Ovary (tissue), 7 donors: ENCODE measurements at regions not wholly inside any gene's neighbourhood (a gene's known extent, or its start where the extent isn't known, plus 50 kb on each side); places are given as distances from the start of the nearest gene placed in this dataset.
"Not testable (repeated sequence)": the region's sequence is repeated elsewhere in the genome, so short reads cannot be mapped to it uniquely, and the experiment has no call there.

ENCODE experiments used
- DNase-seq, 5 donors: peaks; one replicate each; pipeline ENCODE4 v3.0.0-alpha.2; 2019 to 2020
- H3K27ac ChIP-seq, 2 donors: fragments of 200-600 bp; one replicate each; pipeline versions ENCODE4 v1.5.1 to v1.8.0; 2019 to 2022
- H3K27me3 ChIP-seq: fragments of 200-600 bp; one replicate; pipeline ENCODE4 v1.8.0; 2022
- H3K36me3 ChIP-seq: fragments of 200-600 bp; sonication (generic); one replicate; pipeline ENCODE4 v1.5.1; 2019
- H3K4me1 ChIP-seq: one replicate; pipeline ENCODE4 v1.8.1; 2013; ENCODE audit warnings: mild to moderate bottlenecking, moderate library complexity; ENCODE audit not compliant: insufficient read depth
- H3K4me3 ChIP-seq: fragments of 200-600 bp; sonication (generic); one replicate; pipeline ENCODE4 v1.5.1; 2017
- H3K9me3 ChIP-seq, 2 donors: fragments of 200-600 bp in 1 of 2; sonication (generic) in 1 of 2; one replicate each; pipeline versions ENCODE4 v1.5.1 to v1.8.1; 2013 to 2019; ENCODE audit warnings: mild to moderate bottlenecking in 1 of 2, moderate library complexity in 1 of 2
- WGBS, 3 donors: extraction: QIAGEN DNeasy Blood & Tissue Kit in 1 of 3; methylation state at CpG; one replicate each; pipeline versions ENCODE4 v1.1.5 to v1.1.7; 2013 to 2017; 5-methylcytosine and 5-hydroxymethylcytosine counted together
- intact Hi-C, 4 donors: fragments of 100-400 bp; cut with DNase I; formaldehyde crosslinking; loops; one replicate each; pipeline versions ENCODE4 v1.11.0 to v1.15.1; 2022 to 2023
- donor health status: DM: no; HTN: no; CAD: no; lungs with moderate emphysema.
- donor health status: DM: no; HTN: no; CAD: no.
- donor health status: Bipolar disorder and iron deficiency.
- donor health status: DM: no; HTN: no; CAD: no.
- donor health status: DM: yes; HTN: yes; CAD: no.

DNA sequence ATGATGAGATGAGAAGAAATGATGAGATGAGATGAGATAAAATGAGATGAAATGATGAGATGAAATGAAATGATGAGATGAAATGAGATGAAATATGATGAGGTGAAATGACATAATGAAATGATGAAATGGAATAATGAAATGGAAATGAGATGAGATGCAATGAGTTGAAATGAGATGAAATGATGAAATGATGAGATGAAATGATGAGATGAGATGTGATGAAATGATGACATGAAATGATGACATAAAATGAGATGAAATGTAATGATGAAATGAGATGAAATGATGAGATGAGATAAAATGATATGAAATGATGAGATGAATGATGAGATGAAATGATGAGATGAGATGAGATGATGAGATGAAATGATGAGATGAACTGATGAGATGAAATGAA lies 340.2 kb upstream of the PLGLB1 start:
- H3K27me3 ChIP-seq, H3K36me3 ChIP-seq, H3K27ac ChIP-seq, intact Hi-C loops, H3K9me3 ChIP-seq, H3K4me3 ChIP-seq, H3K4me1 ChIP-seq, DNase-seq: not testable (repeated sequence)

DNA sequence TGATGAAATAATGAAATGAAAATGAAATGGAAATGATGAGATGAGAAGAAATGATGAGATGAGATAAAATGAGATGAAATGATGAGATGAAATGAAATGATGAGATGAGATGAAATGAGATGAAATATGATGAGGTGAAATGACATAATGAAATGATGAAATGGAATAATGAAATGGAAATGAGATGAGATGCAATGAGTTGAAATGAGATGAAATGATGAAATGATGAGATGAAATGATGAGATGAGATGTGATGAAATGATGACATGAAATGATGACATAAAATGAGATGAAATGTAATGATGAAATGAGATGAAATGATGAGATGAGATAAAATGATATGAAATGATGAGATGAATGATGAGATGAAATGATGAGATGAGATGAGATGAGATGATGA lies 342.7 kb upstream of the PLGLB1 start:
- H3K27me3 ChIP-seq, H3K36me3 ChIP-seq, H3K4me1 ChIP-seq, H3K9me3 ChIP-seq, H3K27ac ChIP-seq, intact Hi-C loops, DNase-seq, H3K4me3 ChIP-seq: not testable (repeated sequence)

DNA sequence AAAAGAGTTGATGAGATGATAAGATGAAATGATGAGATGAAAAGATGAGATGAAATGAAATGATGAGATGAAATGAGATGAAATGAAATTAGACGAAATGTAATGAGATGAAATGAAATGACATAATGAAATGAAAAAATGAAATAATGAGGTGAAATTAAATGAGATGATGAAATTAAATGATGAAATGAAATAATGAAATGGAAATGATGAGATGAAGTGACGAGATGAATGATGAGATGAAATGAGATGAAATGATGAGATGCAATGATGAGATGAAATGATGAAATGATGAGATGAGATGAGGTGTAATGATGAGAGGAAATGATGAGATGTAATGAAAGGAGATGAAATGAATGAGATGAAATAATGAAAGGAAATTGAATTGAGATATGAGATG lies 343.4 kb upstream of the PLGLB1 start:
- intact Hi-C loops, DNase-seq, H3K4me3 ChIP-seq, H3K27me3 ChIP-seq, H3K4me1 ChIP-seq, H3K9me3 ChIP-seq, H3K27ac ChIP-seq, H3K36me3 ChIP-seq: not testable (repeated sequence)
- 78 to 83% (median 81%) methylated on average over 2 of the region's 2 CpGs for WGBS, 3 donors

DNA sequence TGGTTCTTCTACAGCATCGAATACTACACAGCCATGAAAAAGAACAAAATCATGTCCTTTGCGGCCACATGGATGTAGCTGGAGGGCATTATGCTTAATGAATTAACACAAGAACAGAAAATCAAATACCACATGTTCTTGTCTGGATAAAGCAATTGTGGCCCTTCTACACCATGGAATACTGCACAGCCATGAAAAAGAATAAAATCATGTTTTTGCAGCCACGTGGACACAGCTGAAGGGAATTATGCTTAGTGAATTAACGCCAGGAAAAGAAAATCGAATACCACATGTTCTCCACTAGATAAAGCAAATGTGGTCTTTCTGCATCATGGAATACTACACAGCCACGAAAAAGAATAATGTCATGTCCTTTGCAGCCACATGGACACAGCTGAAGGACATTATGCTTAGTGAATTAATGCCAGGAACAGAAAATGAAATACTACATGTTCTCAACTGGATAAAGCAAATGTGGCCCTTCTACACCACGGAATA lies 361.8 kb upstream of the PLGLB2 start:
- whole genome bisulfite sequencing, 3 donors: 80 to 87% (median 82%) methylated on average over 6 of the region's 7 CpGs
- H3K9me3 ChIP-seq, H3K36me3 ChIP-seq, H3K27ac ChIP-seq, H3K4me3 ChIP-seq, intact Hi-C loops, H3K4me1 ChIP-seq, H3K27me3 ChIP-seq, DNase-seq: not testable (repeated sequence)

DNA sequence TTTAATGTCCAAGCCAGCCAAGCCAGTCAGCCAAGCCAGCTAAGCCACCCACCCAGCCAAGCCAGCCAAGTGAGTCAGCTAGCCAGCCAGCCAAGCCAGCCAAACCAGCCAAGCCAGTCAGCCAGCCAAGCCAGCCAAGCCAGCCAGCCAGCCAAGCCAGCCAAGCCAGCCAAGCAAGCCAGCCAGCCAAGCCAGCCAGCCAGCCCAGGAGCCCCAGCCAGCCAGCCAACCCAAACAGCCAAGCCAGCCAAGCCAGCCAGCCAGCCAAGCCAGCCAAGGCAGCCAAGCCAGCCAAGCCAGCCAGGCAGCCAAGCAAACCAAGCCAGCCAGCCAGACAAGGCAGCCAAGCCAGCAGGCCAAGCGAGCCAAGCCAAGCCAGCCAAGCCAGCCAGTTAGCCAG lies 352.1 kb upstream of the PLGLB2 start:
- H3K4me1 ChIP-seq, H3K36me3 ChIP-seq, DNase-seq, H3K9me3 ChIP-seq, intact Hi-C loops, H3K27ac ChIP-seq, H3K27me3 ChIP-seq, H3K4me3 ChIP-seq: not testable (repeated sequence)
- WGBS, 3 donors: 67 to 74% methylated on average over 1 of the region's 1 CpG; no CpG with 5 or more reads in 1 of the 3 donors

DNA sequence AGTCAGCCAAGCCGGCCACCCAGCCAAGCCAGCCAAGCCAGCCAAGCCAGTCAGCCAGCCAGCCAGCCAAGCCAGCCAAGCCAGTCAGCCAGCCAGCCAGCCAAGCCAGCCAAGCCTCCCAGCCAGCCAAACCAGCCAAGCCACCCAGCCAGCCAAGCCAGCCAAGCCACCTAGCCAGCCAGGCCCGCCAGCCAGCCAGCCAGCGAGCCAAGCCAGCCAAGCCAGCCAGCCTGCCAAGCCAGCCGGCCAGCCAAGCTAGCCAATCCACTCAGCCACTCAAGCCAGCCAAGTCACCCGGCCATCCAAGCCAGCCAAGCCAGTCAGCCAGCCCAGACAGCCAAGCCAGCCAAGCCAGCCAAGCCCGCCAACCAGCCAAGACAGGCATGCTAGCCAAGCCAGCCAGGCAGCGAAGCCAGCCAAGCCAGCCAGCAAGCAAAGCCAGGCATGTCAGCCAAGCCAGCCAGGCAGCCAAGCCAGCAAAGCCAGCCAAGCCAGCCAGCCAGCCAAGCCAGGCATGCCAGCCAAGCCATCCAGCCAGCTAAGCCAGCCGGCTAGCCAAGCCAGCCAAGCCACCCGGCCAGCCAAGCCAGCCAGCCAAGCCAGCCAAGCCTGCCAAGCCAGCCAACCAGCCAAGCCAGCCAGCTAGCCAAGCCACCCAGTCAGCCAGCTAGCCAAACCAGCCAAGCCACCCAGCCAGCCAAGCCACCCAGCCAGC lies 351.2 kb upstream of the PLGLB2 start:
- H3K9me3 ChIP-seq, intact Hi-C loops, H3K27me3 ChIP-seq, H3K36me3 ChIP-seq, H3K4me1 ChIP-seq, H3K4me3 ChIP-seq, DNase-seq, H3K27ac ChIP-seq: not testable (repeated sequence)
- 71 to 87% (median 81%) methylated on average over 8 to 9 of the region's 9 CpGs for WGBS, 3 donors

DNA sequence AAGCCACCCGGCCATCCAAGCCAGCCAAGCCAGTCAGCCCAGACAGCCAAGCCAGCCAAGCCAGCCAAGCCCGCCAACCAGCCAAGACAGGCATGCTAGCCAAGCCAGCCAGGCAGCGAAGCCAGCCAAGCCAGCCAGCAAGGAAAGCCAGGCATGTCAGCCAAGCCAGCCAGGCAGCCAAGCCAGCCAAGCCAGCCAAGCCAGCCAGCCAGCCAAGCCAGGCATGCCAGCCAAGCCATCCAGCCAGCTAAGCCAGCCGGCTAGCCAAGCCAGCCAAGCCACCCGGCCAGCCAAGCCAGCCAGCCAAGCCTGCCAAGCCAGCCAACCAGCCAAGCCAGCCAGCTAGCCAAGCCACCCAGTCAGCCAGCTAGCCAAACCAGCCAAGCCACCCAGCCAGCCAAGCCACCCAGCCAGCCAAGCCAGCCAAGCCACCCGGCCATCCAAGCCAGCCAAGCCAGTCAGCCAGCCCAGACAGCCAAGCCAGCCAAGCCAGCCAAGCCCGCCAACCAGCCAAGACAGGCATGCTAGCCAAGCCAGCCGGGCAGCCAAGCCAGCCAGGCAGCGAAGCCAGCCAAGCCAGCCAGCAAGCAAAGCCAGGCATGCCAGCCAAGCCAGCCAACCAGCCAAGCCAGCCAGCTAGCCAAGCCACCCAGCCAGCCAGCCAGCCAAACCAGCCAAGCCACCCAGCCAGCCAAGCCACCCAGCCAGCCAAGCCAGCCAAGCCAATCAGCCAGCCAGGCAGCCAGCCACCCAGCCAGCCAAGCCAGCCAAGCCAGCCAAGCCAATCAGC lies 350.4 kb upstream of the PLGLB2 start:
- H3K4me3 ChIP-seq, H3K27ac ChIP-seq, DNase-seq, H3K36me3 ChIP-seq, H3K27me3 ChIP-seq, H3K9me3 ChIP-seq, H3K4me1 ChIP-seq, intact Hi-C loops: not testable (repeated sequence)
- WGBS, 3 donors: 81 to 90% (median 84%) methylated on average over 4 to 9 of the region's 9 CpGs

DNA sequence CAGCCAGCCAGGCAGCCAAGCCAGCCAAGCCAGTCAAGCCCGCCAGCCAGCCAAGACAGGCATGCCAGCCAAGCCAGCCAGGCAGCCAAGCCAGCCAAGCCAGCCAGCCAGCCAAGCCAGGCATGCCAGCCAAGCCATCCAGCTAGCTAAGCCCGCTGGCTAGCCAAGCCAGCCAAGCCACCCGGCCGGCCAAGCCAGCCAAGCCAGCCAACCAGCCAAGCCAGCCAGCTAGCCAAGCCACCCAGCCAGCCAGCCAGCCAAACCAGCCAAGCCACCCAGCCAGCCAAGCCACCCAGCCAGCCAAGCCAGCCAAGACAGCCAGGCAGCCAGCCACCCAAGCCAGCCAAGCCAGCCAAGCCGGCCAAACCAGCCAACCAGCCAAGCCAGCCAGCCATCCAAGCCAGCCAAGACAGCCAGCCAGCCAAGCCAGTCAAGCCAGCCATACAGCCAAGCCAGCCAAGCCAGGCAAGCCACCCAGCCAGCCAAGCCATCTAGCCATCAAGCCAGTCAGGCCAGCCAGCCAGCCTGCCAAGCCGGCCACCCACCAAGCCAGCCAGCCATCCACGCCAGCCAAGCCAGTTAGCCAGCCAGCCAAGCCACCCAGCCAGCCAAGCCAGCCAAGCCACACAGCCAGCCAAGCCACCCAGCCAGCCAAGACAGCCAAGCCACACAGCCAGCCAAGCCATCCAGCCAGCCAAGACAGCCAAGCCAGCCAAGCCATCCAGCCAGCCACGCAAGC lies 349.2 kb upstream of the PLGLB2 start:
- H3K27ac ChIP-seq, H3K4me3 ChIP-seq, H3K27me3 ChIP-seq, H3K4me1 ChIP-seq, intact Hi-C loops, DNase-seq, H3K36me3 ChIP-seq, H3K9me3 ChIP-seq: not testable (repeated sequence)
- 84 to 92% (median 88%) methylated on average over 6 to 7 of the region's 8 CpGs for WGBS, 3 donors
